H1 (cell line): ENCODE measurements at regions not wholly inside any gene's neighbourhood (a gene's known extent, or its start where the extent isn't known, plus 50 kb on each side); places are given as distances from the start of the nearest gene placed in this dataset.

ENCODE experiments used
- CTCF ChIA-PET: fragments of 300-600 bp; sonication (Branson Sonifier 250); formaldehyde crosslinking; loops from one replicate; lab custom pipeline; 2021; ENCODE audit not compliant: partially characterized antibody; lab: Charles Lee
- POLR2A ChIA-PET: fragments of 300-600 bp; sonication (Branson Sonifier 250); formaldehyde crosslinking; loops from one replicate; lab custom pipeline; 2021; ENCODE audit warnings: inconsistent platforms; ENCODE audit not compliant: partially characterized antibody; lab: Charles Lee
- DNase-seq, 2 experiments: peaks; one replicate each; pipeline versions ENCODE4 v3.0.0 to v3.0.0-alpha.2; 2010 to 2022; ENCODE audit warnings: low spot score in 2 of 2, low read depth in 1 of 2, mixed read lengths in 1 of 2
- FAIRE-seq: peaks from 2 replicates; lab custom pipeline; 2011; peaks lifted over from hg19 to GRCh38; lab: Jason Lieb, UNC
- H2AFZ ChIP-seq: 2 replicates; pipeline ENCODE4 v1.8.1; 2012; ENCODE audit warnings: low read length, inconsistent platforms
- H2AK5ac ChIP-seq: 2 replicates; pipeline ENCODE4 v1.6.1; 2013; ENCODE audit warnings: low read depth, low read length
- H2BK120ac ChIP-seq: replicated peaks from 2 replicates; pipeline ENCODE3; 2013; ENCODE audit warnings: low read depth, low read length, inconsistent platforms
- H2BK12ac ChIP-seq: 2 replicates; pipeline ENCODE4 v1.6.1; 2013; ENCODE audit warnings: low read depth, low read length
- H2BK15ac ChIP-seq: 2 replicates; pipeline ENCODE4 v1.6.1; 2013; ENCODE audit warnings: low read length
- H2BK20ac ChIP-seq: 2 replicates; pipeline ENCODE4 v1.6.1; 2013; ENCODE audit warnings: low read length
- H2BK5ac ChIP-seq: 2 replicates; pipeline ENCODE4 v1.6.1; 2013; ENCODE audit warnings: low read depth, low read length
- H3K14ac ChIP-seq: 2 replicates; pipeline ENCODE4 v1.6.1; 2013; ENCODE audit warnings: inconsistent platforms; ENCODE audit not compliant: insufficient read length
- H3K18ac ChIP-seq: 2 replicates; pipeline ENCODE4 v1.6.1; 2013; ENCODE audit warnings: low read length; ENCODE audit errors: extremely low read depth
- H3K23ac ChIP-seq: 2 replicates; pipeline ENCODE4 v1.6.1; 2013; ENCODE audit warnings: inconsistent platforms; ENCODE audit not compliant: insufficient read length
- H3K23me2 ChIP-seq: 2 replicates; pipeline ENCODE4 v1.6.1; 2013; ENCODE audit warnings: low read depth, low read length
- H3K27ac ChIP-seq: 2 replicates; pipeline ENCODE4 v1.6.1; 2011; ENCODE audit warnings: low read depth, low read length, inconsistent platforms
- H3K27me3 ChIP-seq, 4 experiments: replicated peaks in 1 of 4; 1 replicate in 1 of 4; 2 replicates in 3 of 4; pipeline versions ENCODE4 v1.6.1 to v1.8.1; 2011 to 2013; ENCODE audit warnings: low read length in 3 of 4, mild to moderate bottlenecking in 3 of 4, inconsistent platforms in 2 of 4, mixed read lengths in 2 of 4, moderate library complexity in 1 of 4; ENCODE audit not compliant: control insufficient read depth in 3 of 4, insufficient read depth in 3 of 4; ENCODE audit errors: extremely low read depth in 1 of 4
- H3K36me3 ChIP-seq, 4 experiments: 2 replicates each; pipeline versions ENCODE4 v1.6.1 to v1.8.1; 2011 to 2013; ENCODE audit warnings: mild to moderate bottlenecking in 4 of 4, low read length in 3 of 4, moderate library complexity in 2 of 4, control low read depth in 1 of 4, inconsistent platforms in 1 of 4; ENCODE audit not compliant: insufficient read depth in 4 of 4, control insufficient read depth in 2 of 4
- H3K4ac ChIP-seq: replicated peaks from 2 replicates; pipeline ENCODE3; 2013; ENCODE audit warnings: low read length, low read depth, mixed read lengths, inconsistent platforms; ENCODE audit not compliant: insufficient read length
- H3K4me1 ChIP-seq, 4 experiments: replicated peaks in 1 of 4; 1 replicate in 1 of 4; 2 replicates in 3 of 4; pipeline versions ENCODE4 v1.6.1 to v1.8.1; 2011 to 2013; ENCODE audit warnings: low read length in 3 of 4, inconsistent platforms in 2 of 4, mixed read lengths in 1 of 4; ENCODE audit not compliant: insufficient read depth in 4 of 4, control insufficient read depth in 3 of 4
- H3K4me2 ChIP-seq, 2 experiments: 2 replicates each; pipeline versions ENCODE4 v1.6.1 to v1.8.1; 2011 to 2013; ENCODE audit warnings: low read depth in 2 of 2, low read length in 2 of 2, control low read depth in 1 of 2, inconsistent platforms in 1 of 2, mild to moderate bottlenecking in 1 of 2; ENCODE audit not compliant: insufficient read depth in 1 of 2
- H3K4me3 ChIP-seq, 4 experiments: fragments of 200-600, 300-600 bp in 1 of 4; sonication (generic), shearing (Covaris generic), sonication (Bioruptor Twin) in 1 of 4; 2 replicates each; pipeline versions ENCODE4 v1.5.1 to v1.8.1; 2011 to 2016; ENCODE audit warnings: low read length in 4 of 4, low read depth in 3 of 4, control low read depth in 2 of 4, inconsistent platforms in 2 of 4, mild to moderate bottlenecking in 2 of 4, mixed read lengths in 1 of 4, moderate library complexity in 1 of 4; ENCODE audit not compliant: insufficient read depth in 2 of 4; ENCODE audit errors: extremely low read depth in 1 of 4
- H3K56ac ChIP-seq: replicated peaks from 2 replicates; pipeline ENCODE3; 2013; ENCODE audit warnings: low read depth, mild to moderate bottlenecking, mixed read lengths, low read length, inconsistent platforms; ENCODE audit not compliant: insufficient read length
- H3K79me1 ChIP-seq: 2 replicates; pipeline ENCODE4 v1.6.1; 2013; ENCODE audit warnings: low read depth, low read length, control low read depth
- H3K79me2 ChIP-seq, 2 experiments: 2 replicates each; pipeline versions ENCODE4 v1.6.1 to v1.8.1; 2012 to 2013; ENCODE audit warnings: low read length in 2 of 2, mild to moderate bottlenecking in 2 of 2, inconsistent platforms in 1 of 2; ENCODE audit not compliant: insufficient read depth in 2 of 2, control insufficient read depth in 1 of 2
- H3K9ac ChIP-seq, 4 experiments: replicated peaks in 1 of 4; 1 replicate in 1 of 4; 2 replicates in 3 of 4; pipeline versions ENCODE4 v1.6.1 to v1.8.1; 2011 to 2013; ENCODE audit warnings: low read depth in 3 of 4, low read length in 3 of 4, control low read depth in 2 of 4, mild to moderate bottlenecking in 2 of 4, moderate library complexity in 2 of 4, inconsistent platforms in 1 of 4; ENCODE audit errors: extremely low read depth in 1 of 4
- H3K9me3 ChIP-seq, 2 experiments: 2 replicates each; pipeline versions ENCODE4 v1.6.1 to v1.8.1; 2012 to 2013; ENCODE audit warnings: mild to moderate bottlenecking in 2 of 2, moderate library complexity in 2 of 2, control low read depth in 1 of 2, inconsistent platforms in 1 of 2, low read depth in 1 of 2, low read length in 1 of 2, mixed read lengths in 1 of 2; ENCODE audit not compliant: insufficient read depth in 2 of 2
- H4K20me1 ChIP-seq, 2 experiments: replicated peaks in 1 of 2; 2 replicates each; pipeline versions ENCODE3 to v1.8.1; 2011 to 2013; ENCODE audit warnings: inconsistent platforms in 2 of 2, low read length in 2 of 2, mild to moderate bottlenecking in 1 of 2; ENCODE audit not compliant: insufficient read depth in 2 of 2, control insufficient read depth in 1 of 2
- H4K5ac ChIP-seq: 2 replicates; pipeline ENCODE4 v1.6.1; 2013; ENCODE audit warnings: low read length, low read depth, mixed read lengths, inconsistent platforms; ENCODE audit not compliant: insufficient read length
- H4K8ac ChIP-seq: 2 replicates; pipeline ENCODE4 v1.8.0; 2013; ENCODE audit warnings: mild to moderate bottlenecking, moderate library complexity, low read length, inconsistent platforms; ENCODE audit not compliant: insufficient read depth; ENCODE audit errors: extremely low read depth
- H4K91ac ChIP-seq: replicated peaks from 2 replicates; pipeline ENCODE3; 2013; ENCODE audit warnings: low read length, mixed read lengths, inconsistent platforms; ENCODE audit not compliant: insufficient read length
- BACH1 ChIP-seq: IDR thresholded peaks from 2 replicates; pipeline ENCODE4 v1.6.1; 2012; ENCODE audit warnings: low read length, improper control_type of control experiment
- CBX8 ChIP-seq: fragments of 300-800, 300-1000 bp; sonication (generic); IDR thresholded peaks from 2 replicates; pipeline ENCODE4 v1.7.1; 2016; ENCODE audit warnings: low read depth, low read length, borderline replicate concordance
- CHD1 ChIP-seq: IDR thresholded peaks from 2 replicates; pipeline ENCODE4 v1.6.1; 2012; ENCODE audit warnings: low read depth, low read length, improper control_type of control experiment
- JUN ChIP-seq: IDR thresholded peaks from 2 replicates; pipeline ENCODE4 v1.6.1; 2011; ENCODE audit warnings: low read depth, mild to moderate bottlenecking, improper control_type of control experiment, low read length
- PHF8 ChIP-seq: fragments of 200-600 bp; sonication (generic); conservative IDR thresholded peaks from 2 replicates; pipeline ENCODE4 v1.7.1; 2012; ENCODE audit warnings: low read depth, mild to moderate bottlenecking, inconsistent platforms, low read length, moderate library complexity
- POLR2AphosphoS5 ChIP-seq: IDR thresholded peaks from 2 replicates; pipeline ENCODE4 v1.6.1; 2011; ENCODE audit warnings: low read depth, low read length
- RXRA ChIP-seq: IDR thresholded peaks from 2 replicates; pipeline ENCODE4 v1.6.1; 2011; ENCODE audit warnings: low read depth, mild to moderate bottlenecking, low read length, moderate library complexity; ENCODE audit not compliant: insufficient read depth
- SIRT6 ChIP-seq: IDR thresholded peaks from one replicate; pipeline ENCODE4 v1.7.1; 2012; ENCODE audit warnings: low read length, inconsistent platforms
- SIX5 ChIP-seq: IDR thresholded peaks from 2 replicates; pipeline ENCODE4 v1.6.1; 2011; ENCODE audit warnings: mild to moderate bottlenecking, low read depth, low read length
- SP2 ChIP-seq: IDR thresholded peaks from 2 replicates; pipeline ENCODE4 v1.6.1; 2012; ENCODE audit warnings: mild to moderate bottlenecking, low read length, inconsistent platforms
- SRF ChIP-seq: IDR thresholded peaks from 2 replicates; pipeline ENCODE4 v1.6.1; 2011; ENCODE audit warnings: mild to moderate bottlenecking, low read depth, low read length, moderate library complexity
- SUZ12 ChIP-seq: fragments of 200-600 bp; sonication (generic); IDR thresholded peaks from 2 replicates; pipeline ENCODE4 v1.6.1; 2012; ENCODE audit warnings: mild to moderate bottlenecking, inconsistent platforms, low read length, moderate library complexity, mixed read lengths
- TBP ChIP-seq: IDR thresholded peaks from 2 replicates; pipeline ENCODE4 v1.6.1; 2011; ENCODE audit warnings: low read depth, low read length, improper control_type of control experiment
- TCF12 ChIP-seq: IDR thresholded peaks from 2 replicates; pipeline ENCODE4 v1.6.1; 2011; ENCODE audit warnings: low read depth, mild to moderate bottlenecking, low read length
- ZNF274 ChIP-seq: IDR thresholded peaks from 2 replicates; pipeline ENCODE4 v1.7.0; 2012; ENCODE audit warnings: low read length, borderline replicate concordance; ENCODE audit errors: extremely low read depth
- WGBS, 2 experiments: shearing (Covaris generic) in 1 of 2; methylation state at CpG; one replicate each; pipeline versions ENCODE4 v1.1.6 to v1.1.7; 2013 to 2015; ENCODE audit warnings: low lambda C conversion rate in 2 of 2, mixed read lengths in 2 of 2, inconsistent platforms in 1 of 2, low coverage in 1 of 2, missing lambda C conversion rate in 1 of 2; ENCODE audit not compliant: insufficient replicate concordance in 2 of 2, insufficient coverage in 1 of 2, insufficient read length in 1 of 2; ENCODE audit errors: extremely low coverage in 1 of 2, missing lambda C conversion rate in 1 of 2; 5-methylcytosine and 5-hydroxymethylcytosine counted together
- TF ChIP-seq, protein P1 (sequence below): IDR thresholded peaks from 2 replicates; pipeline ENCODE4 v1.6.1; 2011; ENCODE audit warnings: low read depth, mild to moderate bottlenecking, low read length; ENCODE audit not compliant: insufficient read depth

DNA sequence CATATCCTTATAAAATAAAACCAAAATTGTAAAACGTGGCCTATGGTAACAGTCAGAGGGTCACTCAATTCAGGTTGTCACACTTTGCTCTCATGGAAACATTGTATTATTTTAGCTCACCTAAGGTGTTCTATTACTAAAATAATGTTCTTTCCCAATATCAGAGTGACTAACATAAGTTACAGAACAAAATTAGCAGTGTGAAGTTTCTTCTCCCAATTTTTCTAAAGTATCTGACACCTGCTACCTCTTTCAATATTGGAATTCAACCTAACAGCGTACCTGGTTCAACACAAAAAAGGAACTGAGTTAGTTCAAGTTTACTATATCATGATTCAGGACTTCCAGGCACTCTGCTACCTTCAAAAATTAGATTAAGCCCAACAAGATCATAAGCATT is 190.4 kb downstream of the ZEB2 start:
- no peak for FAIRE-seq
- H3K23me2 ChIP-seq = peaks cover 12% of the 10 kb centered on the region
- no peak overlapping the region for H3K4me2 ChIP-seq
- TF ChIP-seq, protein P1, sequence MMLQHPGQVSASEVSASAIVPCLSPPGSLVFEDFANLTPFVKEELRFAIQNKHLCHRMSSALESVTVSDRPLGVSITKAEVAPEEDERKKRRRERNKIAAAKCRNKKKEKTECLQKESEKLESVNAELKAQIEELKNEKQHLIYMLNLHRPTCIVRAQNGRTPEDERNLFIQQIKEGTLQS = no peak
- TF ChIP-seq JUN (no peak), SUZ12 (no peak), SRF (no peak), SIX5 (no peak), SIRT6 (no peak), ZNF274 (no peak), POLR2AphosphoS5 (no peak), CHD1 (no peak), TBP (no peak), TCF12 (no peak), BACH1 (no peak), SP2 (no peak), RXRA (no peak), CBX8 (no peak), PHF8 (no peak)

More for the DNA sequence above, 190.4 kb downstream of the ZEB2 start:
- no peaks in the 10 kb centered on the region for H4K20me1 ChIP-seq
- H2BK15ac ChIP-seq = no peak overlapping the region
- no peak overlapping the region for H3K14ac ChIP-seq
- H3K4me3 ChIP-seq = no peak overlapping the region
- H3K23ac ChIP-seq = no peak overlapping the region
- H2BK120ac ChIP-seq = no peak overlapping the region
- no peak overlapping the region for H3K9ac ChIP-seq
- no peak overlapping the region for H2AK5ac ChIP-seq
- H3K27me3 ChIP-seq = no peaks in the 10 kb centered on the region
- ChIA-PET CTCF (no interaction called here), POLR2A (no interaction called here)
- no peaks in the 10 kb centered on the region for H3K36me3 ChIP-seq
- peaks cover 3 to 38% of the 10 kb centered on the region in 2 experiments; a peak in 2 of 4 replicates for H3K79me2 ChIP-seq
- no peak overlapping the region for H4K8ac ChIP-seq
- H4K5ac ChIP-seq = no peak overlapping the region
- no peaks in the 10 kb centered on the region for H3K79me1 ChIP-seq
- no peak overlapping the region for H2BK5ac ChIP-seq
- H2BK20ac ChIP-seq = no peak overlapping the region
- no peak overlapping the region for H2AFZ ChIP-seq
- H3K4me1 ChIP-seq = peaks cover 3 to 8% (median 5%) of the 10 kb centered on the region in 4 experiments
- H4K91ac ChIP-seq = no peak overlapping the region
- no peak overlapping the region for H3K18ac ChIP-seq
- DNase-seq = no peak
- no peak overlapping the region for H3K4ac ChIP-seq
- H3K9me3 ChIP-seq = no peaks in the 10 kb centered on the region
- H3K27ac ChIP-seq = no peak overlapping the region
- WGBS, 2 experiments = 86% methylated on average over 2 of the region's 2 CpGs; no CpG with 5 or more reads in 1 of the 2 experiments
- H3K56ac ChIP-seq = no peak overlapping the region
- H2BK12ac ChIP-seq = no peak overlapping the region
